Vagina (tissue), 2 donors: ENCODE measurements at regions not wholly inside any gene's neighbourhood (a gene's known extent, or its start where the extent isn't known, plus 50 kb on each side); places are given as distances from the start of the nearest gene placed in this dataset.

Experiments used
- DNase-seq, 2 donors: peaks; one replicate each; pipeline ENCODE4 v3.0.0-alpha.2; 2017; ENCODE audit errors: extremely low spot score in 2 of 2
- H3K27ac ChIP-seq: fragments of 200-600 bp; sonication (generic); one replicate; pipeline ENCODE4 v1.5.1; 2019
- H3K27me3 ChIP-seq: fragments of 200-600 bp; sonication (generic); one replicate; pipeline ENCODE4 v1.5.1; 2019
- H3K36me3 ChIP-seq, 2 donors: fragments of 200-600 bp; sonication (generic); one replicate each; pipeline ENCODE4 v1.5.1; 2017 to 2019
- H3K4me1 ChIP-seq: fragments of 200-600 bp; sonication (generic); one replicate; pipeline ENCODE4 v1.5.1; 2019
- H3K4me3 ChIP-seq, 2 donors: fragments of 200-600 bp; sonication (generic); 1 replicate in 1 of 2; 2 replicates in 1 of 2; pipeline ENCODE4 v1.5.1; 2016 to 2019
- H3K9me3 ChIP-seq: fragments of 200-600 bp; sonication (generic); one replicate; pipeline ENCODE4 v1.5.1; 2019
- POLR2A ChIP-seq, 2 donors: fragments of 450-650 bp; IDR thresholded peaks; one replicate each; pipeline ENCODE4 v1.6.1; 2017; ENCODE audit warnings: antibody characterized with exemption in 2 of 2, mild to moderate bottlenecking in 2 of 2, moderate library complexity in 2 of 2
- POLR2AphosphoS5 ChIP-seq, 2 donors: sonication (generic); formaldehyde crosslinking; IDR thresholded peaks; one replicate each; pipeline ENCODE4 v1.9.0; 2017; ENCODE audit warnings: antibody characterized with exemption in 2 of 2, mild to moderate bottlenecking in 2 of 2, low read depth in 1 of 2; ENCODE audit not compliant: insufficient read depth in 1 of 2
- intact Hi-C: fragments of 100-400 bp; cut with DNase I; formaldehyde crosslinking; loops from one replicate; pipeline ENCODE4 v1.15.1; 2023
- TF ChIP-seq, protein P1 (sequence below), 3 experiments: fragments of 450-650 bp in 2 of 3; fragments of 200-600 bp in 1 of 3; sonication (generic) in 1 of 3; IDR thresholded peaks; one replicate each; pipeline ENCODE4 v1.5.1; 2017 to 2019; ENCODE audit warnings: antibody characterized with exemption in 3 of 3, mild to moderate bottlenecking in 2 of 3, moderate library complexity in 2 of 3

DNA sequence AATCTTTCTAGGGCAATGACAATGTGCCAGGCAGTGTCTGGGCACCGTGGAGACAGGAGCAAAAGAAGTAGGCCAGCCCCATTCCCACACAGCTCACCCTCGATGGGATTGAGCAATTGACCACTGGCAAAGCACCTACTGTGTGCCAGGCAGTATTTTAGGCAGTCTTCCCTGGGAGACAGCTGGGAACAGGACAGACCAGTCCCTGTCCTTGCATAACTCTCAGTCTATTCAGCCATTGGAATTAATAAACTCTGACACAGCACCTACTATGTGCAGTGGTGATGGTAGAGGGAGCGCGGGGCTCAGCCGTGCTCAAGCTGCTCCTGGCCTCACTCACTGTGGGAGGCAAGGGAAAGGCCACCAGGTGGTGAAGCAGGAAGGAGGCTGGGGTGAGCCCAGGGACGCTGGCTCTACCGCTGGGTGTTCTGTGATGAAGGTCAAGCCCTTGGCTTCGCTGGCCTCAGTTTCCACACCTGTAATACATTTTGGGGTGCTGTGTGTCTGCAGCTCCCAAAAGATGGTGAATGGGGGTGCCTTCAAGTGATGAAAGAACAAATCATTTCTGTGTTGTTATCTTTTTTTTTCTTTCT is 122.3 kb upstream of the PMEPA1 start:
- intact Hi-C loops: no loop called here
- no peak overlapping the region for H3K27ac ChIP-seq
- H3K9me3 ChIP-seq: no peaks in the 10 kb centered on the region
- no peaks in the 10 kb centered on the region for H3K4me1 ChIP-seq
- no peak overlapping the region for H3K4me3 ChIP-seq
- no peak for TF ChIP-seq POLR2A (IDR thresholded peaks at IDR 0.05)
- TF ChIP-seq POLR2AphosphoS5 (IDR thresholded peaks at IDR 0.05; ENCODE audit: insufficient read depth in 1 of 2, low read depth in 1 of 2): no peak
- TF ChIP-seq, protein P1, sequence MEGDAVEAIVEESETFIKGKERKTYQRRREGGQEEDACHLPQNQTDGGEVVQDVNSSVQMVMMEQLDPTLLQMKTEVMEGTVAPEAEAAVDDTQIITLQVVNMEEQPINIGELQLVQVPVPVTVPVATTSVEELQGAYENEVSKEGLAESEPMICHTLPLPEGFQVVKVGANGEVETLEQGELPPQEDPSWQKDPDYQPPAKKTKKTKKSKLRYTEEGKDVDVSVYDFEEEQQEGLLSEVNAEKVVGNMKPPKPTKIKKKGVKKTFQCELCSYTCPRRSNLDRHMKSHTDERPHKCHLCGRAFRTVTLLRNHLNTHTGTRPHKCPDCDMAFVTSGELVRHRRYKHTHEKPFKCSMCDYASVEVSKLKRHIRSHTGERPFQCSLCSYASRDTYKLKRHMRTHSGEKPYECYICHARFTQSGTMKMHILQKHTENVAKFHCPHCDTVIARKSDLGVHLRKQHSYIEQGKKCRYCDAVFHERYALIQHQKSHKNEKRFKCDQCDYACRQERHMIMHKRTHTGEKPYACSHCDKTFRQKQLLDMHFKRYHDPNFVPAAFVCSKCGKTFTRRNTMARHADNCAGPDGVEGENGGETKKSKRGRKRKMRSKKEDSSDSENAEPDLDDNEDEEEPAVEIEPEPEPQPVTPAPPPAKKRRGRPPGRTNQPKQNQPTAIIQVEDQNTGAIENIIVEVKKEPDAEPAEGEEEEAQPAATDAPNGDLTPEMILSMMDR (IDR thresholded peaks at IDR 0.05): no peak
- no peaks in the 10 kb centered on the region for H3K27me3 ChIP-seq
- no peaks in the 10 kb centered on the region for H3K36me3 ChIP-seq
- DNase-seq: no peak

DNA sequence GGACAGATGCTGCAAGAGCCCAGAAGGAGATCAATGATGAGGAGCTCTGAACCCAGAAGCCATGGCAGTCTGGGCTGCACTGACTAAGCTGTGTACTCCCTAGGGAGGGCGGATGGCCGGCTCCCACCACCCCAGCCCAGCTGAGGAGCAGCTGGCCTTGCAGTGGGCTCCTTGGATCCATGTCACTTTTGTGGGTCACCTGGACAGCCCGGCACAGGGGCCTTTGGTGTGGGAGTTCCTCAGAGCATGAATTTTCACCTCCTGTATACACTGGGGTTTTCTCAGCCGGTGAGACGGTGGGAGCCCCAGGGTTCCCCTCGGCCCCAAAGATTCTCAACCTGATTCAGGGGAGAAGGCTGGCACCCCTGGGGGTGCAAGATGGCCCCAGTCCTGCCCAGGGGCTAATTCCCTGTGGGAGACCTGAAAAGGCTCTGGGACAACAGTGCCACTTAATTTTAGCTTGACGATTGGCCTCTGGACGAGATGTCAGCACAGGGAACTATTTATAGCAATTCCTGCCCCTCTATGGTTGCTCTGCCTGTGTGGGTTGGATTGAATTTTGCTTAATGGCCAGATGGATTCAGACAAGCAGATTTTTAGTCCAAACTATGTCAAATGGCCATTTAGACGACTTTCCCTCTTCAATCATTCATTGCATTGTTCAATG is 121.6 kb upstream of the PMEPA1 start:
- Histone ChIP-seq H3K4me3 (no peak overlapping the region), H3K27me3 (no peaks in the 10 kb centered on the region), H3K4me1 (no peaks in the 10 kb centered on the region), H3K9me3 (no peaks in the 10 kb centered on the region), H3K36me3 (no peaks in the 10 kb centered on the region), H3K27ac (no peak overlapping the region)
- intact Hi-C loops: no loop called here
- no peak for DNase-seq
- TF ChIP-seq, protein P1 (IDR thresholded peaks at IDR 0.05): no peak
- no peak for TF ChIP-seq POLR2AphosphoS5 (IDR thresholded peaks at IDR 0.05; ENCODE audit: insufficient read depth in 1 of 2, low read depth in 1 of 2)

DNA sequence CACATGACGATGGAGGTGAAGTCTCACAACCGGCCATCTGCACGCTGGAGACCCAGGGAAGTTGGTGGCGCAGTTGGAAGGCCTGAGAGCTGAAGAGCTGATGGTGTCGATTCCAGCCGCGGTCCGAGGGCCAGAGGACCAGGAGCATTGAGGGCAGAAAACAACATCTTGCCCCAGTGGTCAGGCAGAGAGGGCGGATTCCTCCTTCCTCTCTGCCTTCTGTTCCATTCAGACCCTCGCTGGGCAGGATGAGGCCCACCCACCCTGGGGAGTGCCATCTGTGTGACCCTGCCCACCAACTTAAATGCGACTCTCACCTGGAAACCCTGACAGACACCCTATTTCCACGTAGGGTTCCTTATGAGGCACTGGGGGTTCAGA is 120.7 kb upstream of the PMEPA1 start:
- intact Hi-C loops: no loop called here
- DNase-seq: no peak
- H3K27me3 ChIP-seq: no peaks in the 10 kb centered on the region
- TF ChIP-seq, protein P1 (IDR thresholded peaks at IDR 0.05): no peak
- TF ChIP-seq POLR2A (IDR thresholded peaks at IDR 0.05): no peak
- no peak for TF ChIP-seq POLR2AphosphoS5 (IDR thresholded peaks at IDR 0.05; ENCODE audit: insufficient read depth in 1 of 2, low read depth in 1 of 2)
- H3K4me3 ChIP-seq: no peak overlapping the region
- H3K4me1 ChIP-seq: peaks cover 6% of the 10 kb centered on the region
- H3K36me3 ChIP-seq: no peaks in the 10 kb centered on the region
- H3K9me3 ChIP-seq: no peaks in the 10 kb centered on the region
- no peak overlapping the region for H3K27ac ChIP-seq

DNA sequence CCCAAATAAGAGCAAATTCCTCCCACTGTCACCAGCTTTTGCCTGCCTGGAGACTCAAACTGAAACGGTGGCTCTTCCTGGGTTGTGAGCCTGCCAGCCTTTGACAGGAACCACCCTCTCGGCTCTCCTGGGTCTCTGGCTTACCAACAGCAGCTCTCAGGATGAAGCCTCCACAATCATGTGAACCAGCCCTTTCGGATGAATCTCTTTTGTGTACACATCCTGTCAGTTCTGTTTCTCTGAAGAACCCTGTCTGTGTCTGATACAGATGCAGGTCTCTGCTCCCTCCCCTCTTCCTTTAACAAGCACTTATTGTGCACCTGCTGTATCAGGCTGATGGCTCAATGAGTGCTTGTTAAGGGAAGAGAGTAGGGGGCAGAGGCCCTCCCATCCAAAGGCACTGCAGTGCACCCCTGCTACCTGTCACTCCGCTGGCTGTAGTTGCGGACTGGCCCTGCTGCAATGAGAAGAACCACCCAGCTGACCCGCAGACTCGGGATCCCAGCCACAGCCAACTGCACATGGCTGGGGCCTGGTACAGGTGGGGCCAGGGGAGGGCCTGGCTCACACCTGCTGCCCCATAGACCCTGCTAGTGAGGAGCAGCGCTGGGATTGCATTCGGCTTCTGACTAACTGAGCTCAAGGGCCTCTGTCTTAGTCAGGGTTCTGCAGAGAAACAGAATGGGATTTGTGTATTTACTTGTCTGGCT is 120.1 kb upstream of the PMEPA1 start:
- no peak overlapping the region for H3K27ac ChIP-seq
- intact Hi-C loops: no loop called here
- no peaks in the 10 kb centered on the region for H3K27me3 ChIP-seq
- H3K4me1 ChIP-seq: peaks cover 7% of the 10 kb centered on the region
- no peak for DNase-seq
- no peak overlapping the region for H3K4me3 ChIP-seq
- H3K36me3 ChIP-seq: no peaks in the 10 kb centered on the region
- no peak for TF ChIP-seq POLR2AphosphoS5 (IDR thresholded peaks at IDR 0.05; ENCODE audit: insufficient read depth in 1 of 2, low read depth in 1 of 2)
- TF ChIP-seq, protein P1 (IDR thresholded peaks at IDR 0.05): no peak
- TF ChIP-seq POLR2A (IDR thresholded peaks at IDR 0.05): no peak
- no peaks in the 10 kb centered on the region for H3K9me3 ChIP-seq

DNA sequence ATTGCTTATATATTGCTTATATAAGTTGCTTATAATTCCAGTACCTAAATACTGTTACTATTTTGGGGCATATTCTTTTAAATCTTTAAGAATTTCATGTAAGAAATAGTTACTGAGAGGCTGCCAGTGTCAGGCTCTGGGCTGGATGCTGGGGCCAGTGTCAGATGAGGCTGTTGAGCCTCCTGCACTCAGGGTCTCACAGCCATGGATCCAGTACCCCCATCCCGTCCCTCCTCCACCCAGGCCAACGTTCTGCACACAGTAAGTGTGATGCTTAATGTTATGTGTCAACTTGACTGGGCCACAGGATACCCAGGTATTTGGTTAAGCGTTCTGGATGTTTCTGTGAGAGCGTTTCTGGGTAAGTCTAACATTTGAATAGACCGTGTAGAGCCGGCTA is 119.5 kb upstream of the PMEPA1 start:
- no peak for DNase-seq
- Histone ChIP-seq H3K27me3 (no peaks in the 10 kb centered on the region), H3K27ac (no peak overlapping the region), H3K4me1 (peaks cover 7% of the 10 kb centered on the region), H3K36me3 (no peaks in the 10 kb centered on the region), H3K9me3 (no peaks in the 10 kb centered on the region), H3K4me3 (no peak overlapping the region)
- intact Hi-C loops: no loop called here
- TF ChIP-seq, protein P1 (IDR thresholded peaks at IDR 0.05): no peak
- TF ChIP-seq POLR2A (IDR thresholded peaks at IDR 0.05): no peak
- no peak for TF ChIP-seq POLR2AphosphoS5 (IDR thresholded peaks at IDR 0.05; ENCODE audit: insufficient read depth in 1 of 2, low read depth in 1 of 2)
